Cardiac muscle cell (in vitro differentiated cells and primary cell): ENCODE measurements at regions not wholly inside any gene's neighbourhood (a gene's known extent, or its start where the extent isn't known, plus 50 kb on each side); places are given as distances from the start of the nearest gene placed in this dataset.
A peak's percentile ranks its signal among the peaks of the same experiment; 100 is the strongest.

Experiments used
- DNase-seq, 2 donors: peaks; one replicate each; pipeline versions ENCODE4 v3.0.0 to v3.0.0-alpha.2; 2010 to 2017; ENCODE audit warnings: low read depth in 1 of 2, low spot score in 1 of 2
- H3K27ac ChIP-seq: fragments of 200-600 bp; sonication (generic); 2 replicates; pipeline ENCODE4 v1.5.1; 2016
- H3K27me3 ChIP-seq: fragments of 200-600 bp; sonication (generic); 2 replicates; pipeline ENCODE4 v1.6.0; 2016; ENCODE audit warnings: control low read depth
- H3K36me3 ChIP-seq: fragments of 200-600 bp; sonication (generic); 2 replicates; pipeline ENCODE4 v1.5.1; 2016; ENCODE audit warnings: control low read depth
- H3K4me1 ChIP-seq: fragments of 200-600 bp; sonication (generic); 2 replicates; pipeline ENCODE4 v1.8.1; 2017; ENCODE audit warnings: low read depth, mild to moderate bottlenecking, mixed run types
- H3K4me3 ChIP-seq: fragments of 200-600 bp; sonication (generic); 2 replicates; pipeline ENCODE4 v1.5.1; 2016; ENCODE audit warnings: mild to moderate bottlenecking
- H3K9me3 ChIP-seq: fragments of 200-600 bp; sonication (generic); 2 replicates; pipeline ENCODE4 v1.5.1; 2017; ENCODE audit warnings: low read depth, mild to moderate bottlenecking, control low read depth
- CTCF ChIP-seq: IDR thresholded peaks from 2 replicates; pipeline ENCODE4 v1.5.1; 2012; ENCODE audit warnings: low read depth, mild to moderate bottlenecking, low read length

GRCh38 chr9:24936117-24936516, 390.4 kb upstream of the IZUMO3 start:
- no peak overlapping the region for H3K27ac ChIP-seq
- no peaks in the 10 kb centered on the region for H3K36me3 ChIP-seq
- H3K27me3 ChIP-seq, result no peaks in the 10 kb centered on the region
- TF ChIP-seq CTCF, result no peak
- DNase-seq, result no peak
- H3K4me1 ChIP-seq, result peaks cover 4% of the 10 kb centered on the region
- no peaks in the 10 kb centered on the region for H3K9me3 ChIP-seq
- H3K4me3 ChIP-seq, result no peak overlapping the region

- H3K4me1 ChIP-seq, result no peaks in the 10 kb centered on the region
- no peak overlapping the region for H3K27ac ChIP-seq
- no peaks in the 10 kb centered on the region for H3K9me3 ChIP-seq
- no peak for TF ChIP-seq CTCF
- no peaks in the 10 kb centered on the region for H3K36me3 ChIP-seq
- H3K4me3 ChIP-seq, result no peak overlapping the region
- no peak for DNase-seq
- H3K27me3 ChIP-seq, result no peaks in the 10 kb centered on the region
Measured at GRCh38 chr9:24932785-24933184, 387.1 kb upstream of the IZUMO3 start.

- Histone ChIP-seq H3K27ac (no peak overlapping the region), H3K9me3 (no peaks in the 10 kb centered on the region), H3K4me3 (no peak overlapping the region), H3K27me3 (no peaks in the 10 kb centered on the region), H3K4me1 (no peaks in the 10 kb centered on the region), H3K36me3 (no peaks in the 10 kb centered on the region)
- TF ChIP-seq CTCF, result no peak
- no peak for DNase-seq
Measured at GRCh38 chr9:24931894-24932293, 386.2 kb upstream of the IZUMO3 start.

- no peak overlapping the region for H3K4me3 ChIP-seq
- H3K9me3 ChIP-seq, result no peaks in the 10 kb centered on the region
- no peaks in the 10 kb centered on the region for H3K4me1 ChIP-seq
- peak in 1 of 2 donors; percentile 21 for DNase-seq
- H3K36me3 ChIP-seq, result no peaks in the 10 kb centered on the region
- TF ChIP-seq CTCF, result no peak
- H3K27me3 ChIP-seq, result no peaks in the 10 kb centered on the region
- H3K27ac ChIP-seq, result peak overlapping the region; percentile 40
Measured at GRCh38 chr9:24912767-24913166, 367.1 kb upstream of the IZUMO3 start.

GRCh38 chr9:24901319-24901718, 355.6 kb upstream of the IZUMO3 start:
- Histone ChIP-seq H3K27ac (no peak overlapping the region), H3K36me3 (no peaks in the 10 kb centered on the region), H3K27me3 (no peaks in the 10 kb centered on the region), H3K4me3 (no peak overlapping the region), H3K4me1 (peaks cover 22% of the 10 kb centered on the region), H3K9me3 (no peaks in the 10 kb centered on the region)
- no peak for TF ChIP-seq CTCF
- DNase-seq, result no peak

GRCh38 chr9:24900179-24900578, 354.5 kb upstream of the IZUMO3 start:
- H3K27me3 ChIP-seq, result no peaks in the 10 kb centered on the region
- peak overlapping the region; percentile 69 for H3K27ac ChIP-seq
- no peaks in the 10 kb centered on the region for H3K36me3 ChIP-seq
- H3K4me1 ChIP-seq, result peaks cover 22% of the 10 kb centered on the region
- no peak overlapping the region for H3K4me3 ChIP-seq
- no peaks in the 10 kb centered on the region for H3K9me3 ChIP-seq
- no peak for TF ChIP-seq CTCF
- DNase-seq, result no peak
